OCI-LY3 (cell line): ENCODE measurements at regions not wholly inside any gene's neighbourhood (a gene's known extent, or its start where the extent isn't known, plus 50 kb on each side); places are given as distances from the start of the nearest gene placed in this dataset.

Experiments
- EZH2phosphoT487 ChIP-seq: fragments of 200-600 bp; shearing (Covaris generic); IDR thresholded peaks from 2 replicates; pipeline ENCODE4 v1.6.1; 2018; ENCODE audit warnings: antibody characterized with exemption, mixed run types, low read depth
- TF ChIP-seq, protein P1 (sequence below): fragments of 200-600, 300-600 bp; sonication (generic); IDR thresholded peaks from 2 replicates; pipeline ENCODE4 v1.5.1; 2014; ENCODE audit warnings: antibody characterized with exemption, low read length, low read depth

DNA sequence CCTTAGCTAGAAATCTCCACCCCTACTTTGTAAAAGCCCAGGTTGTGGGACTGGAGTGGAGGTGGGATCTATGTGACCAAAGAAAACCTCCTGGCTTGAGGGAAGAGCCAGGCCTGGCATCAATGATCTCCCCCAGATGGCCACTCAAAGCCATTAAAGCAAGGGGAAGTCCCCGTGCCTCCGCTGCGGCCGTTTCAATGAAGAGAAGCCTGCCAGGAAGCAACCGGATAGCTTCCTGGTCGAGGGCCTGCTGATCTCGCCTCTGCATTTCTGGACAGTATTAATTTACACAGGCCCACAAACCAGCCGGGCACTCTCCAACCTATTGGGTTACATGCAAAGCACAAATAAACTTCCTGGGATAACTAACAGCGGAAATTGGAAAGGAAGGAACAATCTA lies 160.5 kb upstream of the MSX2 start:
- TF ChIP-seq, protein P1, sequence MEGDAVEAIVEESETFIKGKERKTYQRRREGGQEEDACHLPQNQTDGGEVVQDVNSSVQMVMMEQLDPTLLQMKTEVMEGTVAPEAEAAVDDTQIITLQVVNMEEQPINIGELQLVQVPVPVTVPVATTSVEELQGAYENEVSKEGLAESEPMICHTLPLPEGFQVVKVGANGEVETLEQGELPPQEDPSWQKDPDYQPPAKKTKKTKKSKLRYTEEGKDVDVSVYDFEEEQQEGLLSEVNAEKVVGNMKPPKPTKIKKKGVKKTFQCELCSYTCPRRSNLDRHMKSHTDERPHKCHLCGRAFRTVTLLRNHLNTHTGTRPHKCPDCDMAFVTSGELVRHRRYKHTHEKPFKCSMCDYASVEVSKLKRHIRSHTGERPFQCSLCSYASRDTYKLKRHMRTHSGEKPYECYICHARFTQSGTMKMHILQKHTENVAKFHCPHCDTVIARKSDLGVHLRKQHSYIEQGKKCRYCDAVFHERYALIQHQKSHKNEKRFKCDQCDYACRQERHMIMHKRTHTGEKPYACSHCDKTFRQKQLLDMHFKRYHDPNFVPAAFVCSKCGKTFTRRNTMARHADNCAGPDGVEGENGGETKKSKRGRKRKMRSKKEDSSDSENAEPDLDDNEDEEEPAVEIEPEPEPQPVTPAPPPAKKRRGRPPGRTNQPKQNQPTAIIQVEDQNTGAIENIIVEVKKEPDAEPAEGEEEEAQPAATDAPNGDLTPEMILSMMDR = no peak
- no peak for TF ChIP-seq EZH2phosphoT487
